Smooth muscle cell (in vitro differentiated cells): ENCODE measurements at regions not wholly inside any gene's neighbourhood (a gene's known extent, or its start where the extent isn't known, plus 50 kb on each side); places are given as distances from the start of the nearest gene placed in this dataset.

Experiments used
- DNase-seq: peaks from one replicate; lab custom pipeline; 2025; ENCODE audit not compliant: unreplicated experiment; lab: John Stamatoyannopoulos, UW
- H2AFZ ChIP-seq: fragments of 200-600 bp; sonication (generic); 2 replicates; pipeline ENCODE4 v1.6.0; 2016; ENCODE audit warnings: antibody characterized with exemption, low read depth, mild to moderate bottlenecking
- H3F3A ChIP-seq: fragments of 200-600 bp; sonication (generic); 2 replicates; pipeline ENCODE4 v1.6.0; 2017; ENCODE audit warnings: antibody characterized with exemption, low read depth
- H3K27ac ChIP-seq: fragments of 200-600 bp; sonication (generic); 2 replicates; pipeline ENCODE4 v1.5.1; 2016; ENCODE audit warnings: low read depth, mild to moderate bottlenecking
- H3K27me3 ChIP-seq: fragments of 200-600 bp; sonication (generic); 2 replicates; pipeline ENCODE4 v1.6.1; 2016; ENCODE audit warnings: low read depth, mild to moderate bottlenecking
- H3K36me3 ChIP-seq: fragments of 200-600 bp; sonication (generic); 2 replicates; pipeline ENCODE4 v1.5.1; 2016; ENCODE audit warnings: low read depth
- H3K4me1 ChIP-seq: fragments of 200-600 bp; sonication (generic); 2 replicates; pipeline ENCODE4 v1.5.1; 2016; ENCODE audit warnings: low read depth
- H3K4me2 ChIP-seq: fragments of 200-600 bp; sonication (generic); 2 replicates; pipeline ENCODE4 v1.6.0; 2016; ENCODE audit warnings: mild to moderate bottlenecking
- H3K4me3 ChIP-seq: fragments of 200-600 bp; sonication (generic); 2 replicates; pipeline ENCODE4 v1.5.1; 2016; ENCODE audit warnings: mild to moderate bottlenecking
- H3K79me2 ChIP-seq: fragments of 200-600 bp; sonication (generic); 2 replicates; pipeline ENCODE4 v1.6.0; 2016; ENCODE audit warnings: low read depth, mild to moderate bottlenecking
- H3K9ac ChIP-seq: fragments of 200-600 bp; sonication (generic); 2 replicates; pipeline ENCODE4 v1.6.0; 2016; ENCODE audit warnings: low read depth
- H3K9me3 ChIP-seq: fragments of 200-600 bp; sonication (generic); replicated peaks from 2 replicates; pipeline ENCODE4 v1.5.1; 2016; ENCODE audit warnings: low read depth
- H4K20me1 ChIP-seq: fragments of 200-600 bp; sonication (generic); 2 replicates; pipeline ENCODE4 v1.6.0; 2016; ENCODE audit warnings: low read depth
- WGBS: methylation state at CpG from one replicate; pipeline ENCODE4 v1.1.7; 2016; ENCODE audit warnings: low lambda C conversion rate; 5-methylcytosine and 5-hydroxymethylcytosine counted together
- TF ChIP-seq, protein P1 (sequence below): fragments of 200-600 bp; sonication (generic); IDR thresholded peaks from 2 replicates; pipeline ENCODE4 v1.5.1; 2017; ENCODE audit warnings: borderline replicate concordance, mild to moderate bottlenecking, antibody characterized with exemption; ENCODE audit not compliant: insufficient read depth, poor library complexity, severe bottlenecking

DNA sequence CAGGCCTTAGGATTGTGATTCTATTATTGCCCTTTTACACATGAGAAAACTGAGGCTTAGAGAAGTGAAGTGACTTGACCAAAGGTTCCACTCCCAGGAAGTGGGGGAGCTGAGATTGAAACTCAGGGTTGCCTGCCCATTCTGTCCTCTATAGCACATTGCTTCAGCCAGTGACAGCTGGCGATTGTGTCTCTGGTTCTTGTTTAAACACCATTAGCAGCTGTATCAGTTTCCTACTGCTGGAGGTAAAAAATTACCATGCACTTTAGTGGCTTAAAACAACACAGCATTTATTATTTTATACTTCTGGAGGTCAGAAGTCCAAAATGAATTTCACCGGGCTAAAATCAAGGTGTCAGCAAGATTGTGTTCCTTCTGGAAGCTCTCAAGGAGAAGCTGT lies 205.8 kb upstream of the MAMLD1 start:
- H3K79me2 ChIP-seq = no peaks in the 10 kb centered on the region
- H4K20me1 ChIP-seq = no peaks in the 10 kb centered on the region
- no peaks in the 10 kb centered on the region for H3F3A ChIP-seq
- no peak overlapping the region for H3K4me2 ChIP-seq
- DNase-seq = no peak
- TF ChIP-seq, protein P1, sequence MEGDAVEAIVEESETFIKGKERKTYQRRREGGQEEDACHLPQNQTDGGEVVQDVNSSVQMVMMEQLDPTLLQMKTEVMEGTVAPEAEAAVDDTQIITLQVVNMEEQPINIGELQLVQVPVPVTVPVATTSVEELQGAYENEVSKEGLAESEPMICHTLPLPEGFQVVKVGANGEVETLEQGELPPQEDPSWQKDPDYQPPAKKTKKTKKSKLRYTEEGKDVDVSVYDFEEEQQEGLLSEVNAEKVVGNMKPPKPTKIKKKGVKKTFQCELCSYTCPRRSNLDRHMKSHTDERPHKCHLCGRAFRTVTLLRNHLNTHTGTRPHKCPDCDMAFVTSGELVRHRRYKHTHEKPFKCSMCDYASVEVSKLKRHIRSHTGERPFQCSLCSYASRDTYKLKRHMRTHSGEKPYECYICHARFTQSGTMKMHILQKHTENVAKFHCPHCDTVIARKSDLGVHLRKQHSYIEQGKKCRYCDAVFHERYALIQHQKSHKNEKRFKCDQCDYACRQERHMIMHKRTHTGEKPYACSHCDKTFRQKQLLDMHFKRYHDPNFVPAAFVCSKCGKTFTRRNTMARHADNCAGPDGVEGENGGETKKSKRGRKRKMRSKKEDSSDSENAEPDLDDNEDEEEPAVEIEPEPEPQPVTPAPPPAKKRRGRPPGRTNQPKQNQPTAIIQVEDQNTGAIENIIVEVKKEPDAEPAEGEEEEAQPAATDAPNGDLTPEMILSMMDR = no peak
- H3K27ac ChIP-seq = no peak overlapping the region
- H3K4me1 ChIP-seq = no peaks in the 10 kb centered on the region
- H3K27me3 ChIP-seq = no peaks in the 10 kb centered on the region
- no peak overlapping the region for H2AFZ ChIP-seq
- no peaks in the 10 kb centered on the region for H3K36me3 ChIP-seq
- H3K9me3 ChIP-seq = no peaks in the 10 kb centered on the region
- 75% methylated on average over 2 of the region's 2 CpGs for WGBS
- H3K9ac ChIP-seq = no peak overlapping the region
- no peak overlapping the region for H3K4me3 ChIP-seq

DNA sequence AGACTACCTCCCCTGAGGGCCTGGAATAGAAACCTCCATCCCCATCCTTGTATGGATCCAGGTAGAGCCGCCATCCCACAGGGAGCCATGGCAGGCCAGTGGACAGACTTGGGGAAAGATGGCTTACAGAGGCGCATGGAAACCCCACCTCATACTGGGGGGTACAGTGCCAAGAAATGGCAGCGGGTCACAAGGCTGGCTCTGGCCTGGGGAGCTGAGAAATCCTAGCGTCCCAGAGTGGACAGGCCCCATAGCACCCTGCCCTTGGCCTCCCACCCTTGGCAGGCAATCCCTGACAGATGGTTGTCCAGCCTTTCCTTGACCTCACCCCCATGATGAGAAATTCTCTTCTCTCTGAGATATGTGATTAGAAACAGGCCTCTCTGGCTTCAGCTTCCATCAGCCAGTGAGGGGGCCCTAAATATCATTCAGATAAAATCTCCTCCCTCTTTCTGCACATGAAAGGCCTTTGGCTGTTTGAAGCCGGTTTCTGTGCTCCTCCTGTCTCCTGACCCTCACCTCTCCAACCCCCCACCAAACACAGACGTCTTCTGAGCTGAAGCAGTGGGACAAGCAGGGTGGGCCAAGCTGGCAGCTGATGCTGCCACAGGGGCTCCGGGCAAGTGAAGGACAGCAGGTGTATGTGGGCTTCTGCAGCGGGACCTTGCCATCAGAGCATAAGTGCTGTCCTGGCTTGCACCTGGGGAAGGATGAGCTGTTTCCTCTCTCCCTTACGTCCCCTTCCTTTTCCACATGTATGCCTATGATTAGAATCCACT lies 204.4 kb upstream of the MAMLD1 start:
- no peak overlapping the region for H3K27ac ChIP-seq

DNA sequence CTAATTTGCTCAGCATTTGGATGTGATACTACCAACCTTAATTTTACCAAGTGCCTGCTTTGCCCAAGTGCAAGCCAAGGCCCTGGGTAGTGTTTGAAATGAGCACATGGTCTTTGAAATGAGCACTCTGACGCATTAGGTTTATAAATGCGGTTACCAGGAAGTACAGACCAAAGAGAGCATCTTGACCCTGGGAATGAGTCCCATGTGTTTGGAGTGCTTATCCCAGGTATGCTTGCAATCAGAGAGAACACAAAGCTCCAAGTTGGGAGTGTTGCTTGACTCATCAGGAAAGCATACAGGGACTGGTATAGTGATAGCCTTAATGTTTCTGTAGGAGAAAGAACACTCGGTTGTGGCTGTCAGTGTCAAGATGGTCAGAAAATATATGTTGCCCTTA lies 203.6 kb upstream of the MAMLD1 start:
- no peaks in the 10 kb centered on the region for H4K20me1 ChIP-seq
- no peaks in the 10 kb centered on the region for H3F3A ChIP-seq
- no peaks in the 10 kb centered on the region for H3K79me2 ChIP-seq
- no peak overlapping the region for H3K4me2 ChIP-seq
- no peaks in the 10 kb centered on the region for H3K4me1 ChIP-seq
- H2AFZ ChIP-seq = no peak overlapping the region
- H3K36me3 ChIP-seq = no peaks in the 10 kb centered on the region
- no peak overlapping the region for H3K9ac ChIP-seq
- no peak for DNase-seq
- 74% methylated on average over 3 of the region's 3 CpGs for WGBS
- no peaks in the 10 kb centered on the region for H3K9me3 ChIP-seq
- TF ChIP-seq, protein P1 = no peak
- no peaks in the 10 kb centered on the region for H3K27me3 ChIP-seq
- no peak overlapping the region for H3K4me3 ChIP-seq
- no peak overlapping the region for H3K27ac ChIP-seq

More for the DNA sequence above, 204.4 kb upstream of the MAMLD1 start:
- Histone ChIP-seq H3K36me3 (no peaks in the 10 kb centered on the region), H3K9ac (no peak overlapping the region), H3K79me2 (no peaks in the 10 kb centered on the region), H4K20me1 (no peaks in the 10 kb centered on the region), H3K4me2 (no peak overlapping the region), H3F3A (no peaks in the 10 kb centered on the region), H2AFZ (no peak overlapping the region), H3K4me1 (no peaks in the 10 kb centered on the region), H3K4me3 (no peak overlapping the region), H3K27me3 (no peaks in the 10 kb centered on the region), H3K9me3 (no peaks in the 10 kb centered on the region)
- TF ChIP-seq, protein P1 = no peak
- no peak for DNase-seq
- WGBS = 75% methylated on average over 9 of the region's 9 CpGs

DNA sequence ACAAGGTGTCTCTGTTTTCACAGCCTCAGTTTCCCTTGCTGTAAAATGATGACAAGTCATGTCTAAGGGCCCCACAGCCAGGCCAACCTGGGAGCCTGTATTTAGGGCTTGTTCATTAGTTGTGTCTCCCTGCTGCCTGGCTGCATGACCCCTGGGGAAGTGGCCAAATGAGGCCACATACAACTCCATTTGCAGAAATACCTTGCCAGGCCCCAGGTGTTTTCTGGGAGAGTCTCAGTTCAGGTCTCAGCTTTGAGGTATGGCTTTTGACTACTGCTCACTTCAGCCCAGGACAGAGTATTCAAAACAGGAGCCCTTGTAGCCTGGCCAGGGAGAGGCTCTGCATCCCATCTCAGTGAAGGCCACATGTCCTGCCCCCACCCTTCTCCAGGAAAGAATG lies 202.5 kb upstream of the MAMLD1 start:
- Histone ChIP-seq H3K9me3 (no peaks in the 10 kb centered on the region), H4K20me1 (no peaks in the 10 kb centered on the region), H3K4me1 (no peaks in the 10 kb centered on the region), H3K79me2 (no peaks in the 10 kb centered on the region), H3K9ac (no peak overlapping the region), H3K36me3 (no peaks in the 10 kb centered on the region), H3K4me3 (no peak overlapping the region), H3K27ac (no peak overlapping the region), H3K4me2 (no peak overlapping the region), H3F3A (no peaks in the 10 kb centered on the region), H3K27me3 (no peaks in the 10 kb centered on the region), H2AFZ (no peak overlapping the region)
- no peak for DNase-seq
- TF ChIP-seq, protein P1 = no peak
